ENCODE measurements at regions not wholly inside any gene's neighbourhood (a gene's known extent, or its start where the extent isn't known, plus 50 kb on each side); places are given as distances from the start of the nearest gene placed in this dataset.

DNA sequence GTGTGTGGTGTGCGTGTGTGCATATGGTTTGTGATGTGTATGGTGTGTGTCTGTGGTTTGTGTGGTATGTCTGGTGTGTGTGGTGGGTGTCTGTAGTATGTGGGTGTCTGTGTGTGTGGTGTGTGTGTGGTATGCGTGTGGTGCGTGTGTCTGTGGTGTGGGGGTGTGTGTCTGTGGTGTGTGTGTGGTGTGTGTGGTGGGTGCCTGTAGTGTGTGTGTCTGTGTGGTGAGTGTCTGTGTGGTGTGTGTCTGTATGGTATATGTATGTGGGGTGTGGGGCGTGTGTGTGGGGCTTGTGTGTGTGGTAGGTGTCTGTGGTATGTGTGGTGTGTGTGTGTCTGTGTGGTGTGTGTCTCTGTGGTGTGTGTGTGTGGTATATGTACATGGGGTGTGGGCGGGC lies 300.7 kb downstream of the TEX29 start:
- TF ChIP-seq, protein P1, sequence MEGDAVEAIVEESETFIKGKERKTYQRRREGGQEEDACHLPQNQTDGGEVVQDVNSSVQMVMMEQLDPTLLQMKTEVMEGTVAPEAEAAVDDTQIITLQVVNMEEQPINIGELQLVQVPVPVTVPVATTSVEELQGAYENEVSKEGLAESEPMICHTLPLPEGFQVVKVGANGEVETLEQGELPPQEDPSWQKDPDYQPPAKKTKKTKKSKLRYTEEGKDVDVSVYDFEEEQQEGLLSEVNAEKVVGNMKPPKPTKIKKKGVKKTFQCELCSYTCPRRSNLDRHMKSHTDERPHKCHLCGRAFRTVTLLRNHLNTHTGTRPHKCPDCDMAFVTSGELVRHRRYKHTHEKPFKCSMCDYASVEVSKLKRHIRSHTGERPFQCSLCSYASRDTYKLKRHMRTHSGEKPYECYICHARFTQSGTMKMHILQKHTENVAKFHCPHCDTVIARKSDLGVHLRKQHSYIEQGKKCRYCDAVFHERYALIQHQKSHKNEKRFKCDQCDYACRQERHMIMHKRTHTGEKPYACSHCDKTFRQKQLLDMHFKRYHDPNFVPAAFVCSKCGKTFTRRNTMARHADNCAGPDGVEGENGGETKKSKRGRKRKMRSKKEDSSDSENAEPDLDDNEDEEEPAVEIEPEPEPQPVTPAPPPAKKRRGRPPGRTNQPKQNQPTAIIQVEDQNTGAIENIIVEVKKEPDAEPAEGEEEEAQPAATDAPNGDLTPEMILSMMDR (IDR thresholded peaks at IDR 0.05; ENCODE audit: low read length): no peak
- no peak for TF ChIP-seq EZH2 (optimal IDR thresholded peaks at IDR 0.05; ENCODE audit: low read depth, low read length)
- no peak for TF ChIP-seq EZH2phosphoT487 (IDR thresholded peaks at IDR 0.05; ENCODE audit: low read length)
